ENCODE measurements at regions not wholly inside any gene's neighbourhood (a gene's known extent, or its start where the extent isn't known, plus 50 kb on each side); places are given as distances from the start of the nearest gene placed in this dataset.

DNA sequence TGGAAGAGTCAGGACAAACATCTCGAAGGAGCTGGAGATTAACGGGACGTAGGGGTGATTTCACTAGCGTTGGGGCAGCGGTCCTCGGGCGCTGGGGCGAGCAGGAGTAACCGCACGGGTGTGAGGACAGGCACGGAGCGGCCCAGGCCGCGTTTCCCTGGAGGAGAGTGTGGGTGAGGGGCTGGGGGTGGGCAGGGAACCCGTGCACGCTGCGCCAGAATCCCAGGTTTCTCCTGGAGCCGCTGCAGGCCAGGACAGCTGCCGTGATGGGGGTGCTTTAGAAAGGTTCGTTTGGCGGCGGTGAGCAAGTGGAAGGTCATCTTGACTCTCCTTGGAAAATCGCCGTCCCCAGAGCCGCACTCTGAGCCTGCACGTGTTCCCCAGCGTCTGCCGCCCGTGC is 290.2 kb upstream of the IRX1 start:
- no peak overlapping the region for H2BK15ac ChIP-seq (ENCODE audit: low read length)
- no peaks in the 10 kb centered on the region for H3K36me3 ChIP-seq (ENCODE audit: control insufficient read depth in 2 of 4, insufficient read depth in 4 of 4, low read length in 3 of 4)
- H3K79me2 ChIP-seq (ENCODE audit: control insufficient read depth in 1 of 2, insufficient read depth in 2 of 2, low read length in 2 of 2) = no peaks in the 10 kb centered on the region
- no peak overlapping the region for H2BK120ac ChIP-seq (replicated peaks; ENCODE audit: low read depth, low read length)
- H3K9ac ChIP-seq (replicated peaks in 1 of 4; ENCODE audit: extremely low read depth in 1 of 4, low read depth in 3 of 4, low read length in 3 of 4) = no peak overlapping the region
- no peak overlapping the region for H3K4me2 ChIP-seq (ENCODE audit: insufficient read depth in 1 of 2, low read depth in 2 of 2, low read length in 2 of 2)
- no peak overlapping the region for H4K91ac ChIP-seq (replicated peaks; ENCODE audit: insufficient read length, low read length)
- H3K27ac ChIP-seq (ENCODE audit: low read depth, low read length) = no peak overlapping the region
- H4K5ac ChIP-seq (ENCODE audit: insufficient read length, low read depth, low read length) = no peak overlapping the region
- no peak for FAIRE-seq
- 84% methylated on average over 26 of the region's 29 CpGs; no CpG with 5 or more reads in 1 of the 2 experiments for WGBS, 2 experiments (ENCODE audit: extremely low coverage in 1 of 2, insufficient coverage in 1 of 2, insufficient read length in 1 of 2, insufficient replicate concordance in 2 of 2, low coverage in 1 of 2, low lambda C conversion rate in 2 of 2, missing lambda C conversion rate in 1 of 2)
- H2AK5ac ChIP-seq (ENCODE audit: low read depth, low read length) = no peak overlapping the region
- no peak for DNase-seq (ENCODE audit: low read depth in 1 of 2, low spot score in 2 of 2)
- no peak overlapping the region for H3K14ac ChIP-seq (ENCODE audit: insufficient read length)
- CTCF ChIA-PET (ENCODE audit: partially characterized antibody) = interaction anchor here (1.6 kb wide), 1 partner anchor 10 kb away, joined by 3 read pairs; no protein-coding TSS in a partner anchor
- no peak overlapping the region for H2AFZ ChIP-seq (ENCODE audit: low read length)
- no peak overlapping the region for H3K56ac ChIP-seq (replicated peaks; ENCODE audit: insufficient read length, low read depth, low read length)
- H3K23me2 ChIP-seq (ENCODE audit: low read depth, low read length) = no peaks in the 10 kb centered on the region
- H3K4ac ChIP-seq (replicated peaks; ENCODE audit: insufficient read length, low read depth, low read length) = no peak overlapping the region
- no peaks in the 10 kb centered on the region for H3K27me3 ChIP-seq (replicated peaks in 1 of 4; ENCODE audit: control insufficient read depth in 3 of 4, extremely low read depth in 1 of 4, insufficient read depth in 3 of 4, low read length in 3 of 4)
- no peak overlapping the region for H4K8ac ChIP-seq (ENCODE audit: extremely low read depth, insufficient read depth, low read length)
- H3K79me1 ChIP-seq (ENCODE audit: low read depth, low read length) = no peaks in the 10 kb centered on the region
- no peaks in the 10 kb centered on the region for H3K9me3 ChIP-seq (ENCODE audit: insufficient read depth in 2 of 2, low read depth in 1 of 2, low read length in 1 of 2)
- no peak overlapping the region for H3K18ac ChIP-seq (ENCODE audit: extremely low read depth, low read length)
- H4K20me1 ChIP-seq (replicated peaks in 1 of 2; ENCODE audit: control insufficient read depth in 1 of 2, insufficient read depth in 2 of 2, low read length in 2 of 2) = no peaks in the 10 kb centered on the region
- peaks cover 0 to 5% (median 0%) of the 10 kb centered on the region in 4 experiments; a peak in 4 of 7 replicates for H3K4me1 ChIP-seq (replicated peaks in 1 of 4; ENCODE audit: control insufficient read depth in 3 of 4, insufficient read depth in 4 of 4, low read length in 3 of 4)
- no peak overlapping the region for H3K4me3 ChIP-seq (ENCODE audit: extremely low read depth in 1 of 4, insufficient read depth in 2 of 4, low read depth in 3 of 4, low read length in 4 of 4)
- H2BK12ac ChIP-seq (ENCODE audit: low read depth, low read length) = no peak overlapping the region
- no peak overlapping the region for H2BK20ac ChIP-seq (ENCODE audit: low read length)
- POLR2A ChIA-PET (ENCODE audit: partially characterized antibody) = no interaction called here
- H3K23ac ChIP-seq (ENCODE audit: insufficient read length) = no peak overlapping the region
- no peak overlapping the region for H2BK5ac ChIP-seq (ENCODE audit: low read depth, low read length)
- TF ChIP-seq EP300 (IDR thresholded peaks at IDR 0.05; ENCODE audit: borderline replicate concordance in 1 of 2, low read depth in 2 of 2, low read length in 2 of 2) (no peak), YY1 (IDR thresholded peaks at IDR 0.05; ENCODE audit: low read depth, low read length) (no peak), SUZ12 (IDR thresholded peaks at IDR 0.05; ENCODE audit: low read length) (no peak), EZH2 (IDR thresholded peaks at IDR 0.05; ENCODE audit: low read depth, low read length, severe bottlenecking) (no peak), PHF8 (conservative IDR thresholded peaks at IDR 0.05; ENCODE audit: low read depth, low read length) (no peak), RNF2 (IDR thresholded peaks at IDR 0.05; ENCODE audit: borderline replicate concordance, low read depth, low read length, missing control alignments, poor library complexity, severe bottlenecking) (no peak), HDAC6 (IDR thresholded peaks at IDR 0.05; ENCODE audit: low read depth, low read length) (no peak), FOSL1 (IDR thresholded peaks at IDR 0.05; ENCODE audit: insufficient read depth, low read depth, low read length) (no peak), POLR2A (IDR thresholded peaks at IDR 0.05; ENCODE audit: control extremely low read depth in 1 of 2, low read depth in 2 of 2, low read length in 2 of 2) (no peak), POLR2AphosphoS5 (IDR thresholded peaks at IDR 0.05; ENCODE audit: low read depth, low read length) (no peak), RAD21 (IDR thresholded peaks at IDR 0.05 in 1 of 2, conservative IDR thresholded peaks at IDR 0.05 in 1 of 2; ENCODE audit: low read depth in 2 of 2, low read length in 2 of 2) (no peak)
- TF ChIP-seq, protein P1, sequence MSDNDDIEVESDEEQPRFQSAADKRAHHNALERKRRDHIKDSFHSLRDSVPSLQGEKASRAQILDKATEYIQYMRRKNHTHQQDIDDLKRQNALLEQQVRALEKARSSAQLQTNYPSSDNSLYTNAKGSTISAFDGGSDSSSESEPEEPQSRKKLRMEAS (IDR thresholded peaks at IDR 0.05) = no peak
- TF ChIP-seq, protein P2, sequence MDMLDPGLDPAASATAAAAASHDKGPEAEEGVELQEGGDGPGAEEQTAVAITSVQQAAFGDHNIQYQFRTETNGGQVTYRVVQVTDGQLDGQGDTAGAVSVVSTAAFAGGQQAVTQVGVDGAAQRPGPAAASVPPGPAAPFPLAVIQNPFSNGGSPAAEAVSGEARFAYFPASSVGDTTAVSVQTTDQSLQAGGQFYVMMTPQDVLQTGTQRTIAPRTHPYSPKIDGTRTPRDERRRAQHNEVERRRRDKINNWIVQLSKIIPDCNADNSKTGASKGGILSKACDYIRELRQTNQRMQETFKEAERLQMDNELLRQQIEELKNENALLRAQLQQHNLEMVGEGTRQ (IDR thresholded peaks at IDR 0.05; ENCODE audit: low read length) = no peak
